GM21529 (cell line): ENCODE measurements at regions not wholly inside any gene's neighbourhood (a gene's known extent, or its start where the extent isn't known, plus 50 kb on each side); places are given as distances from the start of the nearest gene placed in this dataset.

ENCODE experiments used
- ATAC-seq: cut with Tn5 transposase; IDR thresholded peaks from one replicate; pipeline ENCODE4 v1.9.1; 2021; ENCODE audit not compliant: unreplicated experiment

- no peak for ATAC-seq
These were observed 84.8 kb upstream of the FZD8 start for GRCh38 chr10:35726846-35727245.

GRCh38 chr10:35723992-35724391 is 81.9 kb upstream of the FZD8 start:
- ATAC-seq = no peak

- no peak for ATAC-seq
These were observed 81.0 kb upstream of the FZD8 start for GRCh38 chr10:35723059-35723458.

- ATAC-seq = no peak
These were observed 80.5 kb upstream of the FZD8 start for GRCh38 chr10:35722636-35723035.

- no peak for ATAC-seq
These were observed 80.1 kb upstream of the FZD8 start for GRCh38 chr10:35722226-35722625.

- ATAC-seq = no peak
These were observed 78.3 kb upstream of the FZD8 start for GRCh38 chr10:35720366-35720765.

GRCh38 chr10:35716776-35717175 is 74.7 kb upstream of the FZD8 start:
- no peak for ATAC-seq

GRCh38 chr10:35712486-35712885 is 70.4 kb upstream of the FZD8 start:
- no peak for ATAC-seq

- ATAC-seq = no peak
These were observed 69.7 kb upstream of the FZD8 start for GRCh38 chr10:35711615-35712411.

- ATAC-seq = no peak
These were observed 65.7 kb upstream of the FZD8 start for GRCh38 chr10:35707642-35708425.

- no peak for ATAC-seq
These were observed 64.9 kb upstream of the FZD8 start for GRCh38 chr10:35706959-35707358.

- ATAC-seq = no peak
These were observed 63.6 kb upstream of the FZD8 start for GRCh38 chr10:35705671-35706070.

- no peak for ATAC-seq
These were observed 63.0 kb upstream of the FZD8 start for GRCh38 chr10:35705051-35705450.

GRCh38 chr10:35704401-35704800 is 62.3 kb upstream of the FZD8 start:
- ATAC-seq = no peak

- no peak for ATAC-seq
These were observed 58.4 kb upstream of the FZD8 start for GRCh38 chr10:35700487-35700882.

GRCh38 chr10:35699848-35700486 is 57.9 kb upstream of the FZD8 start:
- no peak for ATAC-seq

GRCh38 chr10:35696392-35697287 is 54.5 kb upstream of the FZD8 start:
- no peak for ATAC-seq

GRCh38 chr10:35693800-35694199 is 51.7 kb upstream of the FZD8 start:
- no peak for ATAC-seq
